GM12865 (cell line): ENCODE measurements at regions not wholly inside any gene's neighbourhood (a gene's known extent, or its start where the extent isn't known, plus 50 kb on each side); places are given as distances from the start of the nearest gene placed in this dataset.

Experiments used
- DNase-seq: peaks from one replicate; pipeline ENCODE4 v3.0.0; 2010; ENCODE audit warnings: low read depth
- H3K4me3 ChIP-seq: 2 replicates; pipeline ENCODE4 v1.5.1; 2011; ENCODE audit warnings: mild to moderate bottlenecking, low read depth, low read length, control low read depth
- TF ChIP-seq, protein P1 (sequence below): IDR thresholded peaks from 2 replicates; pipeline ENCODE4 v1.5.1; 2011; ENCODE audit warnings: low read length, control low read depth, low read depth, inconsistent platforms; ENCODE audit not compliant: insufficient read depth; ENCODE audit errors: missing control alignments

DNA sequence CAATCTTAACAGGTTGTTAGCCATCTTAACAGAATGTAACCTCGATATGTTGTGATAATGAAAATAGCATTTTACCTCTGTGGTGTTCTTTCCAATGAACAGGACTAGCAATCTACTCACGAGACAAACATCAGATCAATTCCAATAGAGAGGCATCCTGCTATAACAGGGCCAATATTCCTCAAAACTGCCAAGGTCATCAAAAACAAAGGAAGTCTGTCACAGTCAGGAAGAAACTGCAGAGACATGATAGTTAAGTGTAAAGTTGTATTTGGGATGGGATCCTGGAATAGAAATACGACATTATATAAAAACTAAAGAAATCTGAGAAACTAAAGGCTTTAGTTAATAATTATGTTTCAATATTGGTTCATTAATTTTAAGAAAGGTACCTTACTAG is 588.9 kb upstream of the NETO1 start:
- TF ChIP-seq, protein P1, sequence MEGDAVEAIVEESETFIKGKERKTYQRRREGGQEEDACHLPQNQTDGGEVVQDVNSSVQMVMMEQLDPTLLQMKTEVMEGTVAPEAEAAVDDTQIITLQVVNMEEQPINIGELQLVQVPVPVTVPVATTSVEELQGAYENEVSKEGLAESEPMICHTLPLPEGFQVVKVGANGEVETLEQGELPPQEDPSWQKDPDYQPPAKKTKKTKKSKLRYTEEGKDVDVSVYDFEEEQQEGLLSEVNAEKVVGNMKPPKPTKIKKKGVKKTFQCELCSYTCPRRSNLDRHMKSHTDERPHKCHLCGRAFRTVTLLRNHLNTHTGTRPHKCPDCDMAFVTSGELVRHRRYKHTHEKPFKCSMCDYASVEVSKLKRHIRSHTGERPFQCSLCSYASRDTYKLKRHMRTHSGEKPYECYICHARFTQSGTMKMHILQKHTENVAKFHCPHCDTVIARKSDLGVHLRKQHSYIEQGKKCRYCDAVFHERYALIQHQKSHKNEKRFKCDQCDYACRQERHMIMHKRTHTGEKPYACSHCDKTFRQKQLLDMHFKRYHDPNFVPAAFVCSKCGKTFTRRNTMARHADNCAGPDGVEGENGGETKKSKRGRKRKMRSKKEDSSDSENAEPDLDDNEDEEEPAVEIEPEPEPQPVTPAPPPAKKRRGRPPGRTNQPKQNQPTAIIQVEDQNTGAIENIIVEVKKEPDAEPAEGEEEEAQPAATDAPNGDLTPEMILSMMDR: no peak
- DNase-seq: no peak
- H3K4me3 ChIP-seq: no peak overlapping the region

DNA sequence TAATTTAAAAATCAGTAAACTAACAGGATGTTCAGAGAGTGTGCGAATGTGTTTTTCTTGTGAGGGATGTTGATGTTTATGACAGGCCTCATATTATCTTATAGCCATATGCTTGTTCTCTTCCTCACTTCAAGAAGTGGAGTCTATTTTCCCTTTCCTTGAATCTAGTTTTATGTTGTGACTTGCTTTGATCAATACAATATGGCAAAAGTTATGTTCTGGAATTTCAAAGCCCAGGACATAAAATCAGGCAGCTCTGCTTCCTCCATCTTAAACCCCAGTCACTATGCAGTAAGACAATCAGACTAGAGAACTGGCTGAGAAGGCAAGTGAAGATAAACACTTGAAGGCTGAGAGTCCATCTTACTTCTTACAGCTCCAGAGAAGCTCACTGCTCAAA is 585.1 kb upstream of the NETO1 start:
- H3K4me3 ChIP-seq: no peak overlapping the region
- TF ChIP-seq, protein P1: no peak
- no peak for DNase-seq

DNA sequence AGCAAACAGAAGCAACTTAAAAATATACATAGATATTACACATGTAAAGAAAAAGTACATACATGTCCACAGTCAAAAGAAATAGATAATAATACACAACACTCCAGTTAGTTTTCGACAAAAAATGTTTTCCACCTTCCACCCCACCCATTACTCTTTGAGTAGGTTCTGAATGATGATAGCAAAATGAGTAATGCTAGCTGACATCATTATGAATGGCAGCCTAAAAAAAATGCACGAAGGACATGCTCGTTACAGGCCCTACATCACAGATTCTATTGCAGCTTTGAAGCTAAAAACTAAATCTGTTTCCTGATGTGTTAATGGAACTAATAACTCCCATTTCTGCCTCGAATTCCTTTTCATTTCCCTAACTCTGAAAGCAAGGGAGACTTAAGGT is 578.7 kb upstream of the NETO1 start:
- TF ChIP-seq, protein P1: no peak
- no peak overlapping the region for H3K4me3 ChIP-seq
- no peak for DNase-seq

DNA sequence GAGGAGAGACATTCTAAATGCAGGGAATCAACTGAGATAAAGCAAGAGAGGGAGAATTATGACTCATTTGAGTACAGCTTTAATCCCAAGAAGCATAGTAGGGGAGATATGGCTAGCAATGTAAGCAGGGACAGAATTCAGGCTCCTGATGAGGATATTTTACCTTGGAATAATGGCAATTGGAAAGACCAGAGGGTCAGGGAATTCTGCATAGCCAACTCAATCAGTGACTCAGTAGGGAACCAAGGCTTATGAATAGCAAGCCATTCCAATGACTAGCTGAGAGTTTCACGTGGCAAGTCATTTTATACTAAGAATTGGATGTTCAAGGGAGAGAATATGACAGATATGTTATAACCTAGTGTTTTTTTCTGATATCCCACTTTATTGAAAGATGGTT is 563.8 kb upstream of the NETO1 start:
- H3K4me3 ChIP-seq: no peak overlapping the region
- DNase-seq: no peak
- TF ChIP-seq, protein P1: no peak

DNA sequence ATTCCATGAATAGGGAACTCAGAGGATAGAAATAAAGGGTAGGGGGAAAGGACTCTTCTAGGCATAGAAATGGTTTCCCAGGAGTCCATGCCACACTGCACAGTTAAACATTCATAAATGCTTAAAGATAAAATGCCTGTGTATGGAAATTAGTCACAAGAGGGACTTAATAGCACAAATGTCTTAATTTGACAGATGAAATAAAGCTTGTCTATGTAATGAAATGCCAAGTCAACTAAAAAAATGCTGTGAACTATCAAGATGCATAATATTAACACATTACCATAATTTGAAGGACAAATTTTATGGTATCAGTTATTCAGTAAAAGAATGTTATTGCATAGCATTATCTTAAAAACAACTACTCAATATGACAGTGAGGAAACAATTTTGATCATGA is 553.2 kb upstream of the NETO1 start:
- TF ChIP-seq, protein P1: no peak
- H3K4me3 ChIP-seq: no peak overlapping the region
- DNase-seq: no peak

DNA sequence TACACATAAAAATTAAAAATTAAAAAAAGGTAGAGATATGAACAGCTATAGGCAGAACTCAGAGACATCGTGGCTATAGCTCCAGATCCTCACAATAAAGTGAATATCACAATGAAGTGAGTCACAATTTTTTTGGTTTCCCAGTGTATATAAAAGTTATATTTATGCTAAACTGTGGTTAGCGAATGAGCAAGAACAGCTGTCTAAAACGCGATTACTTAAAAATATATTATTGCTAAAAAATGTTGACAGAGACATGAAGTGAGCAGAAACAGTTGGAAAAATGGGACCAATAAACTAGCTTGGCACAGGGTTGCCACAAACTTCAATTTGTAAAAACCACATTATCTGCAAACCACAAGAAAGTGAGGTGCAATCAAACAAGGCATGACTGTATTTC is 551.7 kb upstream of the NETO1 start:
- no peak for DNase-seq
- H3K4me3 ChIP-seq: no peak overlapping the region
- TF ChIP-seq, protein P1: no peak

DNA sequence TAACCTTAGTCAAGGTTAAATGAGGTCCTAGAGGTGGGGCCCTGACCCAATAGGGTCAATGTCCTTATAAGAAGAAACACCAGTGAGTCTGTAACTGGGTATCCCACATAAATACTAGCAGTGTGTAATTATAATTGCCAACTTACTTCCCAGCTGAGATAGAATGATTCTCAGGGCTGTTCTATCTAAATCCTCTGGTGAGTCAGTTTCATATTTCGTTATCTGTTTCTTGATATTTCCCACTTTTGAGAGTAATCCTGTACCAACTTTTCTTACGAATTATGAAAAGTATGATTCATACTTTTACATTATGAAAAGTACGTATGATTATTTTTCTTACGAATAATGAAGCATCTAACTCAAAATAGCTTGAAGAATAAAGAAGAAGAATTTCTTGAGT is 546.8 kb upstream of the NETO1 start:
- DNase-seq: no peak
- no peak overlapping the region for H3K4me3 ChIP-seq
- TF ChIP-seq, protein P1: no peak
